Right atrium auricular region (tissue), 2 donors: ENCODE measurements at regions not wholly inside any gene's neighbourhood (a gene's known extent, or its start where the extent isn't known, plus 50 kb on each side); places are given as distances from the start of the nearest gene placed in this dataset.

Experiments
- DNase-seq: peaks from one replicate; pipeline ENCODE4 v3.0.0-alpha.2; 2019; ENCODE audit warnings: low spot score
- H3K27ac ChIP-seq, 2 donors: fragments of 200-600 bp; sonication (generic); 1 replicate in 1 of 2; 2 replicates in 1 of 2; pipeline ENCODE4 v1.5.1; 2016 to 2019
- H3K27me3 ChIP-seq, 2 donors: fragments of 200-600 bp; sonication (generic); one replicate each; pipeline versions ENCODE4 v1.5.1 to v1.6.0; 2017 to 2019
- H3K36me3 ChIP-seq: fragments of 200-600 bp; sonication (generic); one replicate; pipeline ENCODE4 v1.5.1; 2016
- H3K4me1 ChIP-seq, 2 donors: fragments of 200-600 bp; sonication (generic); one replicate each; pipeline versions ENCODE4 v1.5.1 to v1.6.0; 2017 to 2019
- H3K4me3 ChIP-seq, 2 donors: fragments of 200-600 bp; sonication (generic); 1 replicate in 1 of 2; 2 replicates in 1 of 2; pipeline ENCODE4 v1.5.1; 2017 to 2019; ENCODE audit warnings: mild to moderate bottlenecking in 1 of 2, moderate library complexity in 1 of 2
- H3K9me3 ChIP-seq, 2 donors: fragments of 200-600 bp; sonication (generic); one replicate each; pipeline ENCODE4 v1.5.1; 2019
- TF ChIP-seq, protein P1 (sequence below), 2 donors: fragments of 200-600 bp; sonication (generic); IDR thresholded peaks; one replicate each; pipeline ENCODE4 v1.5.1; 2019; ENCODE audit warnings: antibody characterized with exemption in 2 of 2

DNA sequence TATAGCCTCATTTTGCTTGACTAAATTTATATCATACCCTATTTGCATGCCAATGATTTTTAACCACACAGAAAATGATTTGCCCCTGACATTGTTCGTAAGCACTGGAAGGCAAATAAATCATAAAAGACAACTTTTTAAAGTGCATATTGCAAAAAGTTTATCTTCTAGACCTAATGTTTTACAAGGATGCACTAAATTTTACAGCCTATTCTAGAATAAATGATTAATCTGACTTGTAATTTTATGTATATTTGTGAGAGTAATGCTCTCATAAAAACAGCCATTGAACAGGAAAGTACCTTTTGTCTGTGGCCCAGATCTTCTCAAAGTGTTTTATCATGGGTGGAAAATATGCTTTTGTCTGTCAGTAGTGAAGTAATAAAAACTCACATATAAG, 546.6 kb downstream of the EPHA3 start:
- Histone ChIP-seq H3K4me3 (no peak overlapping the region), H3K9me3 (peaks cover 0 to 21% of the 10 kb centered on the region in 2 donors), H3K4me1 (no peaks in the 10 kb centered on the region), H3K27ac (no peak overlapping the region), H3K27me3 (no peaks in the 10 kb centered on the region), H3K36me3 (no peaks in the 10 kb centered on the region)
- TF ChIP-seq, protein P1, sequence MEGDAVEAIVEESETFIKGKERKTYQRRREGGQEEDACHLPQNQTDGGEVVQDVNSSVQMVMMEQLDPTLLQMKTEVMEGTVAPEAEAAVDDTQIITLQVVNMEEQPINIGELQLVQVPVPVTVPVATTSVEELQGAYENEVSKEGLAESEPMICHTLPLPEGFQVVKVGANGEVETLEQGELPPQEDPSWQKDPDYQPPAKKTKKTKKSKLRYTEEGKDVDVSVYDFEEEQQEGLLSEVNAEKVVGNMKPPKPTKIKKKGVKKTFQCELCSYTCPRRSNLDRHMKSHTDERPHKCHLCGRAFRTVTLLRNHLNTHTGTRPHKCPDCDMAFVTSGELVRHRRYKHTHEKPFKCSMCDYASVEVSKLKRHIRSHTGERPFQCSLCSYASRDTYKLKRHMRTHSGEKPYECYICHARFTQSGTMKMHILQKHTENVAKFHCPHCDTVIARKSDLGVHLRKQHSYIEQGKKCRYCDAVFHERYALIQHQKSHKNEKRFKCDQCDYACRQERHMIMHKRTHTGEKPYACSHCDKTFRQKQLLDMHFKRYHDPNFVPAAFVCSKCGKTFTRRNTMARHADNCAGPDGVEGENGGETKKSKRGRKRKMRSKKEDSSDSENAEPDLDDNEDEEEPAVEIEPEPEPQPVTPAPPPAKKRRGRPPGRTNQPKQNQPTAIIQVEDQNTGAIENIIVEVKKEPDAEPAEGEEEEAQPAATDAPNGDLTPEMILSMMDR (IDR thresholded peaks at IDR 0.05) = no peak
- DNase-seq = no peak

GRCh38 chr3:89656388-89656787, 549.0 kb downstream of the EPHA3 start:
- Histone ChIP-seq H3K27me3 (no peaks in the 10 kb centered on the region), H3K4me1 (no peaks in the 10 kb centered on the region), H3K27ac (no peak overlapping the region), H3K4me3 (no peak overlapping the region), H3K36me3 (no peaks in the 10 kb centered on the region), H3K9me3 (peaks cover 0 to 21% of the 10 kb centered on the region in 2 donors)
- TF ChIP-seq, protein P1 (IDR thresholded peaks at IDR 0.05) = no peak
- DNase-seq = no peak

- Histone ChIP-seq H3K27ac (no peak overlapping the region), H3K27me3 (no peaks in the 10 kb centered on the region), H3K36me3 (no peaks in the 10 kb centered on the region), H3K4me3 (no peak overlapping the region), H3K9me3 (no peaks in the 10 kb centered on the region), H3K4me1 (no peaks in the 10 kb centered on the region)
- TF ChIP-seq, protein P1 (IDR thresholded peaks at IDR 0.05) = no peak
- no peak for DNase-seq
Observed at GRCh38 chr3:89679686-89680085, 572.3 kb downstream of the EPHA3 start.

DNA sequence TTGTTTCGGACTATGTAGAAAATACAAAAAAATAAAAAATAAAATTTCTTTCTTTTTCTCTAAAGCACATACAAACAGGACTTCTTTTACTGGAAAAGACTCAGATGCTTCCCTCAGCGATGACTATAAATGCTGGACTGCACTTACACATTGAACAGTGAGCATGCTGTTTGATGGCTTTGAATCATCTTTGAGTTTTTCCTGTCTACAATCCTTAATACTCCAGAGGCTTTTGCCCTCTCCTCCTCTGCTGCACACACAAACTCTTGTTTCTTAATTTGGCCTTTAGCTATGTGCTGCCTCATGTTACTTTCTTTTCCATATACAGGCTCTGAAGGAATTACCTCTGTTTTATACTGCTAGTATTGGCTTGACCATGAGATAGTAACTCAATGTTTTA, 575.1 kb downstream of the EPHA3 start:
- no peak for DNase-seq
- Histone ChIP-seq H3K27ac (no peak overlapping the region), H3K27me3 (no peaks in the 10 kb centered on the region), H3K4me3 (no peak overlapping the region), H3K4me1 (no peaks in the 10 kb centered on the region), H3K36me3 (no peaks in the 10 kb centered on the region), H3K9me3 (no peaks in the 10 kb centered on the region)
- TF ChIP-seq, protein P1 (IDR thresholded peaks at IDR 0.05) = no peak

- H3K9me3 ChIP-seq = no peaks in the 10 kb centered on the region
- TF ChIP-seq, protein P1 (IDR thresholded peaks at IDR 0.05) = no peak
- no peak overlapping the region for H3K4me3 ChIP-seq
- H3K27ac ChIP-seq = no peak overlapping the region
- no peak for DNase-seq
- H3K36me3 ChIP-seq = no peaks in the 10 kb centered on the region
- no peaks in the 10 kb centered on the region for H3K27me3 ChIP-seq
- no peaks in the 10 kb centered on the region for H3K4me1 ChIP-seq
Observed at GRCh38 chr3:89685731-89686130, 578.3 kb downstream of the EPHA3 start.

DNA sequence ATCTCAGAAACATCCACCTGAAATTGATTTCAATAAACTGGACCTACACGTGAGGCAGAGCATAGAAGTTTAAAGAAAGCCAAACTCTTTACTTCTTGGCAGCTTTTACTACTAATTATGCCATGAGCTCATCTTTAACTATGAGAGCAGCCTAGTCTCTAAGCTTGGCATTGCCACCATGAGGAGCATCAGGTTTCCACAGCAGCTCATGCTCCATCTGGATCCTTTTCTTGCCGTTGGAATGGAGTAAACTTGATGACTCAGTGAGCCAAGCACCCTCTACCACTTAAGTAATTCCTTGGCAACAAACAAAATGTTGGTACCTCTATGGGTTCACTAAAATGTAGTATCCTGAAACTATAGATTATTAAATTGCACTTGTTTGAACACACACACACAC, 583.2 kb downstream of the EPHA3 start:
- no peak for DNase-seq

More for the DNA sequence above, 583.2 kb downstream of the EPHA3 start:
- Histone ChIP-seq H3K27me3 (no peaks in the 10 kb centered on the region), H3K4me3 (no peak overlapping the region), H3K27ac (no peak overlapping the region), H3K36me3 (no peaks in the 10 kb centered on the region), H3K9me3 (no peaks in the 10 kb centered on the region), H3K4me1 (no peaks in the 10 kb centered on the region)
- TF ChIP-seq, protein P1 (IDR thresholded peaks at IDR 0.05) = no peak
